HEK293 (cell line): ENCODE measurements at regions not wholly inside any gene's neighbourhood (a gene's known extent, or its start where the extent isn't known, plus 50 kb on each side); places are given as distances from the start of the nearest gene placed in this dataset.

ENCODE experiments used
- PRDM1 ChIP-seq: fragments of 450-650 bp; formaldehyde crosslinking; IDR thresholded peaks from 2 replicates; pipeline ENCODE4; 2016; ENCODE audit warnings: missing biosample characterization, missing genetic modification characterization
- REST ChIP-seq: fragments of 450-650 bp; formaldehyde crosslinking; IDR thresholded peaks from 2 replicates; pipeline ENCODE4 v1.5.1; 2016; ENCODE audit warnings: missing biosample characterization, missing genetic modification characterization
- ZNF133 ChIP-seq: fragments of 450-650 bp; formaldehyde crosslinking; IDR thresholded peaks from 2 replicates; pipeline ENCODE4 v1.5.1; 2016; ENCODE audit warnings: missing biosample characterization, missing genetic modification characterization
- ZNF292 ChIP-seq: fragments of 450-650 bp; formaldehyde crosslinking; IDR thresholded peaks from 2 replicates; pipeline ENCODE4 v1.5.1; 2016; ENCODE audit warnings: low read depth, missing biosample characterization, missing genetic modification characterization, borderline replicate concordance
- ZNF423 ChIP-seq: fragments of 450-650 bp; formaldehyde crosslinking; IDR thresholded peaks from 2 replicates; pipeline ENCODE4 v1.5.1; 2016; ENCODE audit warnings: missing biosample characterization, missing genetic modification characterization
- ZNF513 ChIP-seq: fragments of 450-650 bp; IDR thresholded peaks from 2 replicates; pipeline ENCODE4 v1.5.1; 2018; ENCODE audit warnings: missing biosample characterization, missing genetic modification characterization
- ZNF529 ChIP-seq: fragments of 450-650 bp; formaldehyde crosslinking; IDR thresholded peaks from 2 replicates; pipeline ENCODE4 v1.5.1; 2017; ENCODE audit warnings: missing genetic modification characterization, missing biosample characterization; ENCODE audit not compliant: insufficient replicate concordance
- ZNF707 ChIP-seq: fragments of 450-650 bp; formaldehyde crosslinking; IDR thresholded peaks from 2 replicates; pipeline ENCODE4 v1.5.1; 2016; ENCODE audit warnings: missing biosample characterization, missing genetic modification characterization

- TF ChIP-seq ZNF529 (tag by site-specific recombination) (no peak), ZNF133 (tag by site-specific recombination) (no peak), ZNF292 (no peak), ZNF707 (tag by site-specific recombination) (no peak), REST (tag by site-specific recombination) (no peak), ZNF513 (no peak), ZNF423 (no peak), PRDM1 (no peak)
These were observed 223.2 kb upstream of the DYNLRB2 start for GRCh38 chr16:80317599-80318037.
